ENCODE measurements at regions not wholly inside any gene's neighbourhood (a gene's known extent, or its start where the extent isn't known, plus 50 kb on each side); places are given as distances from the start of the nearest gene placed in this dataset.

GRCh38 chr2:144256996-144257707, 262.8 kb downstream of the ZEB2 start:
- Histone ChIP-seq H3K27ac (no peak overlapping the region), H3K36me3 (no peaks in the 10 kb centered on the region), H3K27me3 (replicated peaks; ENCODE audit: insufficient read depth) (no peaks in the 10 kb centered on the region), H3K9me3 (peaks cover 16% of the 10 kb centered on the region), H3K4me3 (no peak overlapping the region), H3K4me1 (ENCODE audit: control insufficient read depth in 1 of 2, low read depth in 2 of 2) (no peaks in the 10 kb centered on the region)
- ATAC-seq (ENCODE audit: insufficient number of reproducible peaks, low FRiP score, low read depth) (no peak), DNase-seq (ENCODE audit: low spot score) (no peak)
- no peak for TF ChIP-seq CTCF (IDR thresholded peaks at IDR 0.05)

GRCh38 chr2:144254342-144255235, 265.3 kb downstream of the ZEB2 start:
- no peak for ATAC-seq (ENCODE audit: insufficient number of reproducible peaks, low FRiP score, low read depth)

GRCh38 chr2:144253743-144254142, 266.2 kb downstream of the ZEB2 start:
- no peak for ATAC-seq (ENCODE audit: insufficient number of reproducible peaks, low FRiP score, low read depth)
- Histone ChIP-seq H3K4me1 (ENCODE audit: control insufficient read depth in 1 of 2, low read depth in 2 of 2) (no peaks in the 10 kb centered on the region), H3K36me3 (no peaks in the 10 kb centered on the region), H3K4me3 (no peak overlapping the region), H3K27me3 (replicated peaks; ENCODE audit: insufficient read depth) (no peaks in the 10 kb centered on the region), H3K9me3 (peaks cover 16% of the 10 kb centered on the region), H3K27ac (no peak overlapping the region)
- no peak for DNase-seq (ENCODE audit: low spot score)
- TF ChIP-seq CTCF (IDR thresholded peaks at IDR 0.05), result no peak

More at GRCh38 chr2:144254342-144255235, 265.3 kb downstream of the ZEB2 start:
- H3K4me1 ChIP-seq (ENCODE audit: control insufficient read depth in 1 of 2, low read depth in 2 of 2), result no peaks in the 10 kb centered on the region
- H3K27ac ChIP-seq, result no peak overlapping the region
- H3K4me3 ChIP-seq, result no peak overlapping the region
- DNase-seq (ENCODE audit: low spot score), result no peak
- TF ChIP-seq CTCF (IDR thresholded peaks at IDR 0.05), result no peak
- no peaks in the 10 kb centered on the region for H3K36me3 ChIP-seq
- H3K27me3 ChIP-seq (replicated peaks; ENCODE audit: insufficient read depth), result no peaks in the 10 kb centered on the region
- H3K9me3 ChIP-seq, result peaks cover 16% of the 10 kb centered on the region

GRCh38 chr2:144252694-144253093, 267.2 kb downstream of the ZEB2 start:
- ATAC-seq (ENCODE audit: insufficient number of reproducible peaks, low FRiP score, low read depth) (no peak), DNase-seq (ENCODE audit: low spot score) (no peak)
- no peaks in the 10 kb centered on the region for H3K36me3 ChIP-seq
- H3K4me1 ChIP-seq (ENCODE audit: control insufficient read depth in 1 of 2, low read depth in 2 of 2), result no peaks in the 10 kb centered on the region
- H3K9me3 ChIP-seq, result peaks cover 9% of the 10 kb centered on the region
- H3K27ac ChIP-seq, result no peak overlapping the region
- no peaks in the 10 kb centered on the region for H3K27me3 ChIP-seq (replicated peaks; ENCODE audit: insufficient read depth)
- H3K4me3 ChIP-seq, result no peak overlapping the region
- no peak for TF ChIP-seq CTCF (IDR thresholded peaks at IDR 0.05)

GRCh38 chr2:144249035-144249637, 270.8 kb downstream of the ZEB2 start:
- Histone ChIP-seq H3K27ac (no peak overlapping the region), H3K4me1 (ENCODE audit: control insufficient read depth in 1 of 2, low read depth in 2 of 2) (no peaks in the 10 kb centered on the region), H3K9me3 (peaks cover 8% of the 10 kb centered on the region), H3K36me3 (no peaks in the 10 kb centered on the region), H3K27me3 (replicated peaks; ENCODE audit: insufficient read depth) (no peaks in the 10 kb centered on the region), H3K4me3 (no peak overlapping the region)
- no peak for ATAC-seq (ENCODE audit: insufficient number of reproducible peaks, low FRiP score, low read depth)
- DNase-seq (ENCODE audit: low spot score), result no peak
- no peak for TF ChIP-seq CTCF (IDR thresholded peaks at IDR 0.05)

Data from thoracic aorta (tissue), 2 donors.